Left hindlimb (tissue), 1 donor: ENCODE measurements at regions not wholly inside any gene's neighbourhood (a gene's known extent, or its start where the extent isn't known, plus 50 kb on each side); places are given as distances from the start of the nearest gene placed in this dataset.

Source experiments
- DNase-seq: peaks from one replicate; pipeline ENCODE4 v3.0.0-alpha.2; 2018

- no peak for DNase-seq
Measured at GRCh38 chr12:60257063-60257462, 661.2 kb downstream of the SLC16A7 start.

- no peak for DNase-seq
Measured at GRCh38 chr12:60259225-60259624, 663.4 kb downstream of the SLC16A7 start.

- DNase-seq: no peak
Measured at GRCh38 chr12:60262378-60262777, 666.5 kb downstream of the SLC16A7 start.

GRCh38 chr12:60263161-60263560, 667.3 kb downstream of the SLC16A7 start:
- no peak for DNase-seq

- DNase-seq: no peak
Measured at GRCh38 chr12:60263836-60264493, 668.1 kb downstream of the SLC16A7 start.

GRCh38 chr12:60265741-60266140, 669.9 kb downstream of the SLC16A7 start:
- DNase-seq: no peak

- no peak for DNase-seq
Measured at GRCh38 chr12:60266381-60266852, 670.6 kb downstream of the SLC16A7 start.

GRCh38 chr12:60269611-60270269, 673.9 kb downstream of the SLC16A7 start:
- DNase-seq: no peak

- no peak for DNase-seq
Measured at GRCh38 chr12:60271816-60272215, 676.0 kb downstream of the SLC16A7 start.

GRCh38 chr12:60278209-60278608, 682.4 kb downstream of the SLC16A7 start:
- DNase-seq: no peak

- no peak for DNase-seq
Measured at GRCh38 chr12:60279221-60279620, 683.4 kb downstream of the SLC16A7 start.

GRCh38 chr12:60281522-60281921, 685.7 kb downstream of the SLC16A7 start:
- DNase-seq: no peak

GRCh38 chr12:60290532-60290931, 694.7 kb downstream of the SLC16A7 start:
- no peak for DNase-seq

- no peak for DNase-seq
Measured at GRCh38 chr12:60308366-60308991, 712.6 kb downstream of the SLC16A7 start.

GRCh38 chr12:60311940-60312339, 716.1 kb downstream of the SLC16A7 start:
- no peak for DNase-seq

GRCh38 chr12:60317361-60317760, 721.5 kb downstream of the SLC16A7 start:
- no peak for DNase-seq

- DNase-seq: no peak
Measured at GRCh38 chr12:60324746-60325145, 728.9 kb downstream of the SLC16A7 start.

GRCh38 chr12:60333461-60333860, 737.6 kb downstream of the SLC16A7 start:
- DNase-seq: no peak

- no peak for DNase-seq
Measured at GRCh38 chr12:60335745-60336144, 739.9 kb downstream of the SLC16A7 start.

GRCh38 chr12:60337839-60338549, 742.2 kb downstream of the SLC16A7 start:
- no peak for DNase-seq

- DNase-seq: no peak
Measured at GRCh38 chr12:60345442-60345841, 749.6 kb downstream of the SLC16A7 start.

GRCh38 chr12:60349232-60349978, 753.6 kb downstream of the SLC16A7 start:
- DNase-seq: no peak

- DNase-seq: no peak
Measured at GRCh38 chr12:60387356-60387755, 791.5 kb downstream of the SLC16A7 start.
